Osteoblast (primary cell): ENCODE measurements at regions not wholly inside any gene's neighbourhood (a gene's known extent, or its start where the extent isn't known, plus 50 kb on each side); places are given as distances from the start of the nearest gene placed in this dataset.

Source experiments
- DNase-seq: peaks from one replicate; pipeline ENCODE4 v3.0.0; 2011; ENCODE audit warnings: low spot score, mixed read lengths; ENCODE audit not compliant: insufficient read length; ENCODE audit errors: missing footprints
- H2AFZ ChIP-seq: 2 replicates; pipeline ENCODE4 v1.6.0; 2011; ENCODE audit warnings: mild to moderate bottlenecking, low read length
- H3K27ac ChIP-seq: 2 replicates; pipeline ENCODE4 v1.5.1; 2011; ENCODE audit warnings: mild to moderate bottlenecking, low read depth, low read length, moderate library complexity
- H3K27me3 ChIP-seq: 2 replicates; pipeline ENCODE4 v1.6.0; 2012; ENCODE audit warnings: mild to moderate bottlenecking, control low read depth, inconsistent platforms, low read length, moderate library complexity; ENCODE audit not compliant: insufficient read depth
- H3K36me3 ChIP-seq: 2 replicates; pipeline ENCODE4 v1.5.1; 2011; ENCODE audit warnings: mild to moderate bottlenecking, low read length, control low read depth, moderate library complexity; ENCODE audit not compliant: insufficient read depth
- H3K4me1 ChIP-seq: 2 replicates; pipeline ENCODE4 v1.5.1; 2011; ENCODE audit warnings: mild to moderate bottlenecking, low read length, control low read depth, moderate library complexity; ENCODE audit not compliant: insufficient read depth
- H3K4me2 ChIP-seq: 2 replicates; pipeline ENCODE4 v1.6.0; 2011; ENCODE audit warnings: mild to moderate bottlenecking, low read length; ENCODE audit not compliant: insufficient read depth
- H3K4me3 ChIP-seq: fragments of 200-600 bp; sonication (generic); 3 replicates; pipeline ENCODE4 v1.5.1; 2012; ENCODE audit warnings: mild to moderate bottlenecking, low read length, inconsistent platforms; ENCODE audit not compliant: insufficient read depth
- H3K79me2 ChIP-seq: 2 replicates; pipeline ENCODE4 v1.6.0; 2012; ENCODE audit warnings: mild to moderate bottlenecking, low read length, control low read depth, inconsistent platforms; ENCODE audit not compliant: insufficient read depth
- H3K9me3 ChIP-seq: 2 replicates; pipeline ENCODE4 v1.5.1; 2011; ENCODE audit warnings: low read depth, low read length, control low read depth
- H4K20me1 ChIP-seq: 2 replicates; pipeline ENCODE4 v1.6.0; 2012; ENCODE audit warnings: mild to moderate bottlenecking, low read length, control low read depth; ENCODE audit not compliant: insufficient read depth
- CTCF ChIP-seq: IDR thresholded peaks from 2 replicates; pipeline ENCODE4 v1.5.1; 2011; ENCODE audit warnings: mild to moderate bottlenecking, low read depth, low read length, moderate library complexity; ENCODE audit errors: extremely low read depth

- no peak overlapping the region for H3K4me3 ChIP-seq
- TF ChIP-seq CTCF, result no peak
- H3K27ac ChIP-seq, result no peak overlapping the region
- H3K79me2 ChIP-seq, result no peaks in the 10 kb centered on the region
- DNase-seq, result no peak
- peaks cover 9% of the 10 kb centered on the region for H3K4me1 ChIP-seq
- no peak overlapping the region for H3K4me2 ChIP-seq
- no peak overlapping the region for H2AFZ ChIP-seq
- H3K9me3 ChIP-seq, result no peaks in the 10 kb centered on the region
- no peaks in the 10 kb centered on the region for H3K36me3 ChIP-seq
- H4K20me1 ChIP-seq, result no peaks in the 10 kb centered on the region
- no peaks in the 10 kb centered on the region for H3K27me3 ChIP-seq
Observed at GRCh38 chr12:67735868-67736267, 87.3 kb downstream of the DYRK2 start.

GRCh38 chr12:67740711-67741110, 92.2 kb downstream of the DYRK2 start:
- TF ChIP-seq CTCF, result no peak
- Histone ChIP-seq H3K27ac (peak overlapping the region; percentile 17), H3K79me2 (no peaks in the 10 kb centered on the region), H3K9me3 (no peaks in the 10 kb centered on the region), H3K4me2 (no peak overlapping the region), H2AFZ (no peak overlapping the region), H3K4me1 (peaks cover 19% of the 10 kb centered on the region), H4K20me1 (no peaks in the 10 kb centered on the region), H3K36me3 (no peaks in the 10 kb centered on the region), H3K4me3 (no peak overlapping the region), H3K27me3 (no peaks in the 10 kb centered on the region)
- DNase-seq, result no peak

- H4K20me1 ChIP-seq, result no peaks in the 10 kb centered on the region
- H3K36me3 ChIP-seq, result no peaks in the 10 kb centered on the region
- no peak overlapping the region for H2AFZ ChIP-seq
- peak overlapping the region; percentile 17 for H3K27ac ChIP-seq
- peak; percentile 53 for DNase-seq
- H3K79me2 ChIP-seq, result no peaks in the 10 kb centered on the region
- peaks cover 19% of the 10 kb centered on the region for H3K4me1 ChIP-seq
- no peak overlapping the region for H3K4me2 ChIP-seq
- H3K27me3 ChIP-seq, result no peaks in the 10 kb centered on the region
- H3K4me3 ChIP-seq, result no peak overlapping the region
- no peak for TF ChIP-seq CTCF
- H3K9me3 ChIP-seq, result no peaks in the 10 kb centered on the region
Observed at GRCh38 chr12:67741270-67741669, 92.7 kb downstream of the DYRK2 start.

- H3K27ac ChIP-seq, result no peak overlapping the region
- no peaks in the 10 kb centered on the region for H3K36me3 ChIP-seq
- no peaks in the 10 kb centered on the region for H3K79me2 ChIP-seq
- H3K4me2 ChIP-seq, result no peak overlapping the region
- H2AFZ ChIP-seq, result no peak overlapping the region
- no peak for DNase-seq
- H3K27me3 ChIP-seq, result no peaks in the 10 kb centered on the region
- H4K20me1 ChIP-seq, result no peaks in the 10 kb centered on the region
- H3K4me1 ChIP-seq, result peaks cover 19% of the 10 kb centered on the region
- TF ChIP-seq CTCF, result no peak
- no peaks in the 10 kb centered on the region for H3K9me3 ChIP-seq
- no peak overlapping the region for H3K4me3 ChIP-seq
Observed at GRCh38 chr12:67742461-67742860, 93.9 kb downstream of the DYRK2 start.
